Fibroblast of villous mesenchyme (primary cell): ENCODE measurements at regions not wholly inside any gene's neighbourhood (a gene's known extent, or its start where the extent isn't known, plus 50 kb on each side); places are given as distances from the start of the nearest gene placed in this dataset.

Experiments
- DNase-seq: peaks from one replicate; pipeline ENCODE4 v3.0.0-alpha.2; 2010; ENCODE audit warnings: low read depth
- H3K4me3 ChIP-seq: 2 replicates; pipeline ENCODE4 v1.5.1; 2011; ENCODE audit warnings: low read depth, mild to moderate bottlenecking, low read length
- CTCF ChIP-seq: IDR thresholded peaks from 2 replicates; pipeline ENCODE4 v1.5.1; 2012; ENCODE audit warnings: low read depth, mild to moderate bottlenecking, low read length; ENCODE audit not compliant: insufficient read depth

- no peak for DNase-seq
- no peak overlapping the region for H3K4me3 ChIP-seq
- TF ChIP-seq CTCF: no peak
Observed at GRCh38 chr10:128277267-128277840, 151.1 kb upstream of the MKI67 start.

- no peak overlapping the region for H3K4me3 ChIP-seq
- no peak for DNase-seq
- TF ChIP-seq CTCF: no peak
Observed at GRCh38 chr10:128278362-128278761, 152.1 kb upstream of the MKI67 start.

- no peak for DNase-seq
- TF ChIP-seq CTCF: no peak
- no peak overlapping the region for H3K4me3 ChIP-seq
Observed at GRCh38 chr10:128280271-128280670, 154.0 kb upstream of the MKI67 start.

- no peak for TF ChIP-seq CTCF
- no peak overlapping the region for H3K4me3 ChIP-seq
- DNase-seq: no peak
Observed at GRCh38 chr10:128281343-128281742, 155.1 kb upstream of the MKI67 start.

GRCh38 chr10:128281861-128282260 is 155.6 kb upstream of the MKI67 start:
- DNase-seq: no peak
- no peak for TF ChIP-seq CTCF
- H3K4me3 ChIP-seq: no peak overlapping the region

- DNase-seq: no peak
- H3K4me3 ChIP-seq: no peak overlapping the region
- no peak for TF ChIP-seq CTCF
Observed at GRCh38 chr10:128286141-128286761, 160.0 kb upstream of the MKI67 start.
